Fibroblast of skin of back (primary cell): ENCODE measurements at regions not wholly inside any gene's neighbourhood (a gene's known extent, or its start where the extent isn't known, plus 50 kb on each side); places are given as distances from the start of the nearest gene placed in this dataset.

ENCODE experiments used
- DNase-seq: peaks from one replicate; pipeline ENCODE4 v3.0.0-alpha.2; 2013

GRCh38 chrX:39577985-39578869 lies 519.5 kb downstream of the BCOR start:
- no peak for DNase-seq

GRCh38 chrX:39580043-39580442 lies 517.7 kb downstream of the BCOR start:
- DNase-seq, result no peak

- DNase-seq, result no peak
These were observed 516.3 kb downstream of the BCOR start for GRCh38 chrX:39581411-39581810.

- peak; percentile 32 for DNase-seq
These were observed 515.7 kb downstream of the BCOR start for GRCh38 chrX:39582091-39582490.

GRCh38 chrX:39582976-39583375 lies 514.8 kb downstream of the BCOR start:
- DNase-seq, result no peak

- DNase-seq, result no peak
These were observed 511.9 kb downstream of the BCOR start for GRCh38 chrX:39585808-39586207.

GRCh38 chrX:39586359-39586758 lies 511.4 kb downstream of the BCOR start:
- no peak for DNase-seq

GRCh38 chrX:39591099-39591498 lies 506.7 kb downstream of the BCOR start:
- DNase-seq, result no peak

GRCh38 chrX:39592776-39593175 lies 505.0 kb downstream of the BCOR start:
- peak; percentile 52 for DNase-seq

- no peak for DNase-seq
These were observed 501.8 kb downstream of the BCOR start for GRCh38 chrX:39595977-39596376.

GRCh38 chrX:39596437-39596836 lies 501.3 kb downstream of the BCOR start:
- DNase-seq, result no peak

- no peak for DNase-seq
These were observed 498.4 kb downstream of the BCOR start for GRCh38 chrX:39599339-39599738.

GRCh38 chrX:39600222-39600621 lies 497.5 kb downstream of the BCOR start:
- no peak for DNase-seq

- no peak for DNase-seq
These were observed 496.3 kb downstream of the BCOR start for GRCh38 chrX:39601231-39602177.

- DNase-seq, result no peak
These were observed 495.6 kb downstream of the BCOR start for GRCh38 chrX:39602195-39602594.

GRCh38 chrX:39603230-39603629 lies 494.5 kb downstream of the BCOR start:
- DNase-seq, result peak; percentile 12

GRCh38 chrX:39605183-39605582 lies 492.6 kb downstream of the BCOR start:
- DNase-seq, result peak; percentile 17

GRCh38 chrX:39605866-39606265 lies 491.9 kb downstream of the BCOR start:
- no peak for DNase-seq

GRCh38 chrX:39609941-39610340 lies 487.8 kb downstream of the BCOR start:
- DNase-seq, result no peak

- no peak for DNase-seq
These were observed 486.3 kb downstream of the BCOR start for GRCh38 chrX:39611468-39611867.

GRCh38 chrX:39613482-39613995 lies 484.2 kb downstream of the BCOR start:
- DNase-seq, result no peak

GRCh38 chrX:39613997-39614679 lies 483.6 kb downstream of the BCOR start:
- DNase-seq, result no peak

- no peak for DNase-seq
These were observed 483.1 kb downstream of the BCOR start for GRCh38 chrX:39614680-39614998.
